ENCODE measurements at regions not wholly inside any gene's neighbourhood (a gene's known extent, or its start where the extent isn't known, plus 50 kb on each side); places are given as distances from the start of the nearest gene placed in this dataset.

DNA sequence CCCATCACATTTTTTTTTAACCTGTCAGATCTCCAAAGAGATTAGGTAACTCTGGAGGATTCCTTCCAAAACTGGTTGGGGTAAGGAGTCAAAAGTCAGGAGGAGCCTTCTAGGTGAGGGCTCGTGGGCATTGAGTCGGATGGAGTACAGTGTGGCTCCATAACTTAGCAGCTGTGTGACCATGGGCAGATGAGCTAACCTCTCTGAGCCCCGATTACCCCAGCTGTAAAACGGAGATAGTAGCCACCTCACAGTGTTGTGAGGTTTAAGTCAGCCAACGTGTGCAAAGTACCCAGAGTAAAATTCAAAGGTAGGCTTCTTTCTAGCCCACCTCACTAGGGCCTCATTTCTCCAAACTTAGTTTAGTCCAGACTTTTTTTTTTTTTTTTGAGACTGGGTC lies 151.5 kb downstream of the CD24 start:
- Histone ChIP-seq H3K27ac (no peak overlapping the region), H3F3A (ENCODE audit: low read depth) (no peaks in the 10 kb centered on the region), H3K4me3 (no peak overlapping the region), H3K79me2 (ENCODE audit: low read depth) (no peaks in the 10 kb centered on the region), H3K36me3 (no peaks in the 10 kb centered on the region), H3K27me3 (no peaks in the 10 kb centered on the region), H3K4me2 (no peak overlapping the region), H3K9me3 (ENCODE audit: low read depth) (no peaks in the 10 kb centered on the region), H3K4me1 (no peaks in the 10 kb centered on the region), H3K9ac (no peak overlapping the region), H4K20me1 (ENCODE audit: low read depth) (no peaks in the 10 kb centered on the region), H2AFZ (replicated peaks) (no peak overlapping the region)
- Mint-ChIP-seq H3K4me1 (peaks cover 4% of the 10 kb centered on the region), H3K9me3 (no peaks in the 10 kb centered on the region), H3K27ac (no peak overlapping the region), H3K36me3 (no peaks in the 10 kb centered on the region), H3K4me3 (no peak overlapping the region), H3K27me3 (ENCODE audit: insufficient read depth, low read depth) (no peaks in the 10 kb centered on the region)
- TF ChIP-seq, protein P1, sequence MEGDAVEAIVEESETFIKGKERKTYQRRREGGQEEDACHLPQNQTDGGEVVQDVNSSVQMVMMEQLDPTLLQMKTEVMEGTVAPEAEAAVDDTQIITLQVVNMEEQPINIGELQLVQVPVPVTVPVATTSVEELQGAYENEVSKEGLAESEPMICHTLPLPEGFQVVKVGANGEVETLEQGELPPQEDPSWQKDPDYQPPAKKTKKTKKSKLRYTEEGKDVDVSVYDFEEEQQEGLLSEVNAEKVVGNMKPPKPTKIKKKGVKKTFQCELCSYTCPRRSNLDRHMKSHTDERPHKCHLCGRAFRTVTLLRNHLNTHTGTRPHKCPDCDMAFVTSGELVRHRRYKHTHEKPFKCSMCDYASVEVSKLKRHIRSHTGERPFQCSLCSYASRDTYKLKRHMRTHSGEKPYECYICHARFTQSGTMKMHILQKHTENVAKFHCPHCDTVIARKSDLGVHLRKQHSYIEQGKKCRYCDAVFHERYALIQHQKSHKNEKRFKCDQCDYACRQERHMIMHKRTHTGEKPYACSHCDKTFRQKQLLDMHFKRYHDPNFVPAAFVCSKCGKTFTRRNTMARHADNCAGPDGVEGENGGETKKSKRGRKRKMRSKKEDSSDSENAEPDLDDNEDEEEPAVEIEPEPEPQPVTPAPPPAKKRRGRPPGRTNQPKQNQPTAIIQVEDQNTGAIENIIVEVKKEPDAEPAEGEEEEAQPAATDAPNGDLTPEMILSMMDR (IDR thresholded peaks at IDR 0.05) = no peak
- no peak for TF ChIP-seq EZH2phosphoT487 (IDR thresholded peaks at IDR 0.05)
- TF ChIP-seq EZH2 (IDR thresholded peaks at IDR 0.05) = no peak
- no peak for DNase-seq (ENCODE audit: low spot score)

DNA sequence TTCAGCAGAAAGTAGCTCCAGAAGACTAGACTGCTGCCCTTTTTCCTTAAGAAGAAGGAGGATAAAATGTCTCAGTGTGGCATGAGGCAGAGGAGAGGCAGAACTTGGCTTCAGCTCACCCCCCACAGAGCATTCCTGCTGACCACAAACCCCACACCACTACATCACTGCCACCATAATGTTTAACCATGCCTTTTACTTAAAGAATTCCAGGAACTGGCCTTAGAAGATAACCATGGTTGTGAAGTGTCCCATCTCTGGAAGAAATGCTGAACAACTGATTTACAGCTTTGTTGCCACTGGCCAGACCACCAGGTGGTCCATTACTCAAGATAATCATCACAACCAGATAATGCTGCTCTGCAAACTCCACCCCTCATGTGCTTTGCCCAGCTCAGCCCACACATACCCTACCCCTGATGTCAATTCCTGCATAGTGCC lies 154.1 kb downstream of the CD24 start:
- Histone ChIP-seq H3K4me2 (no peak overlapping the region), H3K9ac (no peak overlapping the region), H3K27ac (no peak overlapping the region), H3K79me2 (ENCODE audit: low read depth) (no peaks in the 10 kb centered on the region), H3K4me3 (no peak overlapping the region), H4K20me1 (ENCODE audit: low read depth) (no peaks in the 10 kb centered on the region), H2AFZ (replicated peaks) (no peak overlapping the region), H3K27me3 (no peaks in the 10 kb centered on the region), H3F3A (ENCODE audit: low read depth) (no peaks in the 10 kb centered on the region), H3K36me3 (no peaks in the 10 kb centered on the region), H3K9me3 (ENCODE audit: low read depth) (no peaks in the 10 kb centered on the region), H3K4me1 (no peaks in the 10 kb centered on the region)
- H3K27me3 Mint-ChIP-seq (ENCODE audit: insufficient read depth, low read depth) = no peaks in the 10 kb centered on the region
- no peaks in the 10 kb centered on the region for H3K9me3 Mint-ChIP-seq
- no peak for TF ChIP-seq EZH2phosphoT487 (IDR thresholded peaks at IDR 0.05)
- TF ChIP-seq, protein P1 (IDR thresholded peaks at IDR 0.05) = no peak
- no peak for TF ChIP-seq EZH2 (IDR thresholded peaks at IDR 0.05)
- no peaks in the 10 kb centered on the region for H3K36me3 Mint-ChIP-seq
- peak overlapping the region; percentile 55 for H3K27ac Mint-ChIP-seq
- no peak overlapping the region for H3K4me3 Mint-ChIP-seq
- no peak for DNase-seq (ENCODE audit: low spot score)
- H3K4me1 Mint-ChIP-seq = peaks cover 4% of the 10 kb centered on the region

DNA sequence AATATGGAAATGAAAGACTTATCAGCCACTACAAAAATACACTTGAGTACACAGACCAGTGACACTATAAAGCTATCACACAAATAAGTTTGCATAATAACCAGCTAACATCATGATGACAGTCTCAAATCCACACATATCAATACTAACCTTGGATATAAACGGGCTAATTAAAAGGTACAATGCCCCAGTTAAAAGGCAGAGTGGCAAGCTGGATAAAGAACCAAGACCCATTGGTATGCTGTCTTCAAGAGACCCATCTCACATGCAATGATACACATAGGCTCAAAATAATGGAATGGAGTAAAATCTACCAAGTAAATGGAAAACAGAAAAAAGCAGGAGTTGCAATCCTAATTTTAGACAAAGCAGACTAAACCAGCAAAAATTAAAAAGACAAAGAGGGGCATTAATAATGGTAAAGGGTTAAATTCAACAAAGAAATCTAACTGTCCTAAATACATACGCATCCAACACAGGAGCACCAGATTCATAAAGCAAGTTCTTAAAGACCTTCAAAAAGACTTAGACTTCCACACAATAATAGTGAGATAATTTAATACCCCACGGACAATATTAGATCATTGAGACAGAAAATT lies 163.3 kb downstream of the CD24 start:
- Mint-ChIP-seq H3K4me1 (peaks cover 5% of the 10 kb centered on the region), H3K4me3 (no peak overlapping the region), H3K36me3 (peaks cover 2% of the 10 kb centered on the region), H3K27ac (no peak overlapping the region), H3K9me3 (peaks cover 49% of the 10 kb centered on the region), H3K27me3 (ENCODE audit: insufficient read depth, low read depth) (peaks cover 9% of the 10 kb centered on the region)
- no peak for DNase-seq (ENCODE audit: low spot score)
- Histone ChIP-seq H3K27ac (no peak overlapping the region), H4K20me1 (ENCODE audit: low read depth) (no peaks in the 10 kb centered on the region), H3F3A (ENCODE audit: low read depth) (no peaks in the 10 kb centered on the region), H3K9ac (no peak overlapping the region), H2AFZ (replicated peaks) (no peak overlapping the region), H3K36me3 (no peaks in the 10 kb centered on the region), H3K79me2 (ENCODE audit: low read depth) (no peaks in the 10 kb centered on the region), H3K4me2 (no peak overlapping the region), H3K4me3 (no peak overlapping the region), H3K9me3 (ENCODE audit: low read depth) (peaks cover 8% of the 10 kb centered on the region), H3K27me3 (no peaks in the 10 kb centered on the region), H3K4me1 (no peaks in the 10 kb centered on the region)
- TF ChIP-seq, protein P1 (IDR thresholded peaks at IDR 0.05) = no peak
- TF ChIP-seq EZH2phosphoT487 (IDR thresholded peaks at IDR 0.05) = no peak
- TF ChIP-seq EZH2 (IDR thresholded peaks at IDR 0.05) = no peak

All from neural progenitor cell (in vitro differentiated cells).